ENCODE measurements at regions not wholly inside any gene's neighbourhood (a gene's known extent, or its start where the extent isn't known, plus 50 kb on each side); places are given as distances from the start of the nearest gene placed in this dataset.

GRCh38 chr10:52988923-52989322 lies 216.3 kb upstream of the MBL2 start:
- TF ChIP-seq CTCF (IDR thresholded peaks at IDR 0.05; ENCODE audit: insufficient read depth, low read length, poor library complexity, severe bottlenecking) (no peak), EZH2phosphoT487 (conservative IDR thresholded peaks at IDR 0.05; ENCODE audit: low read length) (no peak)

All from SU-DHL-6 (cell line).